ENCODE measurements at regions not wholly inside any gene's neighbourhood (a gene's known extent, or its start where the extent isn't known, plus 50 kb on each side); places are given as distances from the start of the nearest gene placed in this dataset.

- no peaks in the 10 kb centered on the region for H3K36me3 ChIP-seq (replicated peaks in 1 of 2; ENCODE audit: control insufficient read depth in 1 of 2, insufficient read depth in 2 of 2, low read length in 2 of 2)
- FAIRE-seq (no peak), DNase-seq (ENCODE audit: low spot score) (no peak), ATAC-seq (no peak)
- in situ Hi-C loops (cut with HindIII; ENCODE audit: extremely low pct_ligation_motif_present, low pct_unique_long_range_greater_than_20kb), result no loop called here
- no peaks in the 10 kb centered on the region for H3K9me3 ChIP-seq (ENCODE audit: low read length)
- no peak overlapping the region for H3K4me2 ChIP-seq (ENCODE audit: low read depth, low read length)
- ChIA-PET POLR2A (no interaction called here), CTCF (ENCODE audit: low intra/inter-chr PET ratio, low total read pairs) (no interaction called here)
- no peak overlapping the region for H3K27ac ChIP-seq (ENCODE audit: extremely low read length, insufficient read depth, low read length)
- no TSS peak for BruUV-seq (replicated peaks)
- no peaks in the 10 kb centered on the region for H3K4me1 ChIP-seq (ENCODE audit: insufficient read depth, low read length)
- no peaks in the 10 kb centered on the region for H4K20me1 ChIP-seq (ENCODE audit: insufficient read depth, low read length)
- H2AFZ ChIP-seq (ENCODE audit: low read length), result no peak overlapping the region
- no peak overlapping the region for H3K9ac ChIP-seq (ENCODE audit: insufficient read depth, low read depth, low read length)
- H3K4me3 ChIP-seq (replicated peaks in 1 of 3; ENCODE audit: insufficient read depth in 1 of 3, low read depth in 2 of 3, low read length in 3 of 3), result no peak overlapping the region
- intact Hi-C loops (cut with micrococcal nuclease; ENCODE audit: unreplicated experiment), result no loop called here
- H3K79me2 ChIP-seq (ENCODE audit: insufficient read depth, low read length), result no peaks in the 10 kb centered on the region
- 16% methylated on average over 5 of the region's 5 CpGs for WGBS (ENCODE audit: low lambda C conversion rate)
- peaks cover 0 to 5% of the 10 kb centered on the region in 2 experiments; a peak in 1 of 5 replicates for H3K27me3 ChIP-seq (ENCODE audit: control insufficient read depth in 1 of 2, insufficient read depth in 2 of 2, low read length in 2 of 2)
- TF ChIP-seq, protein P1, sequence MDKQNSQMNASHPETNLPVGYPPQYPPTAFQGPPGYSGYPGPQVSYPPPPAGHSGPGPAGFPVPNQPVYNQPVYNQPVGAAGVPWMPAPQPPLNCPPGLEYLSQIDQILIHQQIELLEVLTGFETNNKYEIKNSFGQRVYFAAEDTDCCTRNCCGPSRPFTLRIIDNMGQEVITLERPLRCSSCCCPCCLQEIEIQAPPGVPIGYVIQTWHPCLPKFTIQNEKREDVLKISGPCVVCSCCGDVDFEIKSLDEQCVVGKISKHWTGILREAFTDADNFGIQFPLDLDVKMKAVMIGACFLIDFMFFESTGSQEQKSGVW (CRISPR knock-in tag; IDR thresholded peaks at IDR 0.05; ENCODE audit: borderline replicate concordance), result no peak
- TF ChIP-seq, protein P2, sequence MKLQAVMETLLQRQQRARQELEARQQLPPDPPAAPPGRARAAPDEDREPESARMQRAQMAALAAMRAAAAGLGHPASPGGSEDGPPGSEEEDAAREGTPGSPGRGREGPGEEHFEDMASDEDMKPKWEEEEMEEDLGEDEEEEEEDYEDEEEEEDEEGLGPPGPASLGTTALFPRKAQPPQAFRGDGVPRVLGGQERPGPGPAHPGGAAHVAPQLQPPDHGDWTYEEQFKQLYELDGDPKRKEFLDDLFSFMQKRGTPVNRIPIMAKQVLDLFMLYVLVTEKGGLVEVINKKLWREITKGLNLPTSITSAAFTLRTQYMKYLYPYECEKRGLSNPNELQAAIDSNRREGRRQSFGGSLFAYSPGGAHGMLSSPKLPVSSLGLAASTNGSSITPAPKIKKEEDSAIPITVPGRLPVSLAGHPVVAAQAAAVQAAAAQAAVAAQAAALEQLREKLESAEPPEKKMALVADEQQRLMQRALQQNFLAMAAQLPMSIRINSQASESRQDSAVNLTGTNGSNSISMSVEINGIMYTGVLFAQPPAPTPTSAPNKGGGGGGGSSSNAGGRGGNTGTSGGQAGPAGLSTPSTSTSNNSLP (IDR thresholded peaks at IDR 0.05; ENCODE audit: low read depth, low read length), result no peak
- TF ChIP-seq, protein P3, sequence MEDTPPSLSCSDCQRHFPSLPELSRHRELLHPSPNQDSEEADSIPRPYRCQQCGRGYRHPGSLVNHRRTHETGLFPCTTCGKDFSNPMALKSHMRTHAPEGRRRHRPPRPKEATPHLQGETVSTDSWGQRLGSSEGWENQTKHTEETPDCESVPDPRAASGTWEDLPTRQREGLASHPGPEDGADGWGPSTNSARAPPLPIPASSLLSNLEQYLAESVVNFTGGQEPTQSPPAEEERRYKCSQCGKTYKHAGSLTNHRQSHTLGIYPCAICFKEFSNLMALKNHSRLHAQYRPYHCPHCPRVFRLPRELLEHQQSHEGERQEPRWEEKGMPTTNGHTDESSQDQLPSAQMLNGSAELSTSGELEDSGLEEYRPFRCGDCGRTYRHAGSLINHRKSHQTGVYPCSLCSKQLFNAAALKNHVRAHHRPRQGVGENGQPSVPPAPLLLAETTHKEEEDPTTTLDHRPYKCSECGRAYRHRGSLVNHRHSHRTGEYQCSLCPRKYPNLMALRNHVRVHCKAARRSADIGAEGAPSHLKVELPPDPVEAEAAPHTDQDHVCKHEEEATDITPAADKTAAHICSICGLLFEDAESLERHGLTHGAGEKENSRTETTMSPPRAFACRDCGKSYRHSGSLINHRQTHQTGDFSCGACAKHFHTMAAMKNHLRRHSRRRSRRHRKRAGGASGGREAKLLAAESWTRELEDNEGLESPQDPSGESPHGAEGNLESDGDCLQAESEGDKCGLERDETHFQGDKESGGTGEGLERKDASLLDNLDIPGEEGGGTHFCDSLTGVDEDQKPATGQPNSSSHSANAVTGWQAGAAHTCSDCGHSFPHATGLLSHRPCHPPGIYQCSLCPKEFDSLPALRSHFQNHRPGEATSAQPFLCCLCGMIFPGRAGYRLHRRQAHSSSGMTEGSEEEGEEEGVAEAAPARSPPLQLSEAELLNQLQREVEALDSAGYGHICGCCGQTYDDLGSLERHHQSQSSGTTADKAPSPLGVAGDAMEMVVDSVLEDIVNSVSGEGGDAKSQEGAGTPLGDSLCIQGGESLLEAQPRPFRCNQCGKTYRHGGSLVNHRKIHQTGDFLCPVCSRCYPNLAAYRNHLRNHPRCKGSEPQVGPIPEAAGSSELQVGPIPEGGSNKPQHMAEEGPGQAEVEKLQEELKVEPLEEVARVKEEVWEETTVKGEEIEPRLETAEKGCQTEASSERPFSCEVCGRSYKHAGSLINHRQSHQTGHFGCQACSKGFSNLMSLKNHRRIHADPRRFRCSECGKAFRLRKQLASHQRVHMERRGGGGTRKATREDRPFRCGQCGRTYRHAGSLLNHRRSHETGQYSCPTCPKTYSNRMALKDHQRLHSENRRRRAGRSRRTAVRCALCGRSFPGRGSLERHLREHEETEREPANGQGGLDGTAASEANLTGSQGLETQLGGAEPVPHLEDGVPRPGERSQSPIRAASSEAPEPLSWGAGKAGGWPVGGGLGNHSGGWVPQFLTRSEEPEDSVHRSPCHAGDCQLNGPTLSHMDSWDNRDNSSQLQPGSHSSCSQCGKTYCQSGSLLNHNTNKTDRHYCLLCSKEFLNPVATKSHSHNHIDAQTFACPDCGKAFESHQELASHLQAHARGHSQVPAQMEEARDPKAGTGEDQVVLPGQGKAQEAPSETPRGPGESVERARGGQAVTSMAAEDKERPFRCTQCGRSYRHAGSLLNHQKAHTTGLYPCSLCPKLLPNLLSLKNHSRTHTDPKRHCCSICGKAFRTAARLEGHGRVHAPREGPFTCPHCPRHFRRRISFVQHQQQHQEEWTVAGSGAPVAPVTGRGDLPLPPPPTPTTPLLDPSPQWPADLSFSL (CRISPR knock-in tag; IDR thresholded peaks at IDR 0.05), result no peak
- TF ChIP-seq ZBTB34 (CRISPR knock-in tag; IDR thresholded peaks at IDR 0.05) (no peak), HOXA3 (CRISPR knock-in tag; IDR thresholded peaks at IDR 0.05) (no peak), ZNF329 (CRISPR knock-in tag; IDR thresholded peaks at IDR 0.05; ENCODE audit: low read depth) (no peak), RFX3 (CRISPR knock-in tag; IDR thresholded peaks at IDR 0.05) (no peak), ZFP37 (CRISPR knock-in tag; IDR thresholded peaks at IDR 0.05; ENCODE audit: borderline replicate concordance) (no peak), ZNF512 (CRISPR knock-in tag; IDR thresholded peaks at IDR 0.05) (no peak), ATAD3A (CRISPR knock-in tag; IDR thresholded peaks at IDR 0.05) (no peak), ZNF230 (CRISPR knock-in tag; IDR thresholded peaks at IDR 0.05) (no peak)
- TF ChIP-seq, protein P4, sequence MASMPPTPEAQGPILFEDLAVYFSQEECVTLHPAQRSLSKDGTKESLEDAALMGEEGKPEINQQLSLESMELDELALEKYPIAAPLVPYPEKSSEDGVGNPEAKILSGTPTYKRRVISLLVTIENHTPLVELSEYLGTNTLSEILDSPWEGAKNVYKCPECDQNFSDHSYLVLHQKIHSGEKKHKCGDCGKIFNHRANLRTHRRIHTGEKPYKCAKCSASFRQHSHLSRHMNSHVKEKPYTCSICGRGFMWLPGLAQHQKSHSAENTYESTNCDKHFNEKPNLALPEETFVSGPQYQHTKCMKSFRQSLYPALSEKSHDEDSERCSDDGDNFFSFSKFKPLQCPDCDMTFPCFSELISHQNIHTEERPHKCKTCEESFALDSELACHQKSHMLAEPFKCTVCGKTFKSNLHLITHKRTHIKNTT (CRISPR knock-in tag; IDR thresholded peaks at IDR 0.05), result no peak
These were observed 258.5 kb upstream of the ADGRL2 start for GRCh38 chr1:81542196-81542595.

Data from HepG2 (cell line).